GM12872 (cell line): ENCODE measurements at regions not wholly inside any gene's neighbourhood (a gene's known extent, or its start where the extent isn't known, plus 50 kb on each side); places are given as distances from the start of the nearest gene placed in this dataset.

Source experiments
- TF ChIP-seq, protein P1 (sequence below): IDR thresholded peaks from 3 replicates; pipeline ENCODE4 v1.5.1; 2011; ENCODE audit warnings: low read depth, mild to moderate bottlenecking, low read length, moderate library complexity; ENCODE audit not compliant: insufficient read depth

DNA sequence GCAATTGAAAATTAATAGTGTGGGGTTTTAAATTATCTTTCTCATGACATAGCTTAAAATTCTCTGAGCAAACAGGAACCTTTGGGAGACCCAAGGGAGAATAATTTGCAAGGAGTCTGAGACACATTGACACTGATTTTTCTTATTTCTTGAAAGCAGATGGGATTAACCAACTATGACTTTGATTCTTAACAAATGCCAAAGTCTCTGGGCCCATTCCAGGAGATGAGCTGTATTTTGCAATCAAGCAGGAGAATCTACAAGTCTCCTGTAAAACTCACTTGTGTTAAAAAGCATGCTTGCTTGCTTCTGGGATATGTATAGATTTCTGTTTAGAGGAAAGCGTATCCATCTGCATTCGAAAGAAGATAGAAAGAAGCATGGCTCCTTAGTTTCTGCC is 71.3 kb upstream of the STT3B start:
- TF ChIP-seq, protein P1, sequence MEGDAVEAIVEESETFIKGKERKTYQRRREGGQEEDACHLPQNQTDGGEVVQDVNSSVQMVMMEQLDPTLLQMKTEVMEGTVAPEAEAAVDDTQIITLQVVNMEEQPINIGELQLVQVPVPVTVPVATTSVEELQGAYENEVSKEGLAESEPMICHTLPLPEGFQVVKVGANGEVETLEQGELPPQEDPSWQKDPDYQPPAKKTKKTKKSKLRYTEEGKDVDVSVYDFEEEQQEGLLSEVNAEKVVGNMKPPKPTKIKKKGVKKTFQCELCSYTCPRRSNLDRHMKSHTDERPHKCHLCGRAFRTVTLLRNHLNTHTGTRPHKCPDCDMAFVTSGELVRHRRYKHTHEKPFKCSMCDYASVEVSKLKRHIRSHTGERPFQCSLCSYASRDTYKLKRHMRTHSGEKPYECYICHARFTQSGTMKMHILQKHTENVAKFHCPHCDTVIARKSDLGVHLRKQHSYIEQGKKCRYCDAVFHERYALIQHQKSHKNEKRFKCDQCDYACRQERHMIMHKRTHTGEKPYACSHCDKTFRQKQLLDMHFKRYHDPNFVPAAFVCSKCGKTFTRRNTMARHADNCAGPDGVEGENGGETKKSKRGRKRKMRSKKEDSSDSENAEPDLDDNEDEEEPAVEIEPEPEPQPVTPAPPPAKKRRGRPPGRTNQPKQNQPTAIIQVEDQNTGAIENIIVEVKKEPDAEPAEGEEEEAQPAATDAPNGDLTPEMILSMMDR: no peak

DNA sequence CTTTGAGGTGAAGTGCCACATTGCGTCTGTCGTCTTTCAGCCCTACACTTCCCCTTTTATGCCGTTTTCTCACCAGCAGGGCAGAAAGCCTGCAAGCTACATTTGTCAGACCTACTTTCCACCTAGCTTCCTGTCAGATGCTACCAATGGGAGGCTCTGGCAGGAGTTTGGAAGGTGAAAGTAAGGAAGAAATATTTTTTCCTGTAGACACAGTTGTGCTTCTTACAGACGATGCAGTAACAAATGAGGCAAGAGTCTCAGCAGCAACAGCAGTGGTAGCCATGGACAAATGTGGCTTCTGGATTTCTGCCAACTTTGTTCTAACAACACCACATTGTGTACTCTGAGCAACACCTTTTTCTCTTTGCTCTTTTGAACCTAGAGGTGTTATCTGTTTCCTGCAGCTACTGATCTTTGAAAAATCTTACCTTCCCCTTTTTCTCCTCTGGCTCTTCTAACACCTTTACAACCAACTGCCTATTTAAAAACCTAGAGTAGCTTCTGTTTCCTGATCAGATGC is 70.6 kb upstream of the STT3B start:
- TF ChIP-seq, protein P1: peak; percentile 28; the same call in 1 of the 3 replicates

DNA sequence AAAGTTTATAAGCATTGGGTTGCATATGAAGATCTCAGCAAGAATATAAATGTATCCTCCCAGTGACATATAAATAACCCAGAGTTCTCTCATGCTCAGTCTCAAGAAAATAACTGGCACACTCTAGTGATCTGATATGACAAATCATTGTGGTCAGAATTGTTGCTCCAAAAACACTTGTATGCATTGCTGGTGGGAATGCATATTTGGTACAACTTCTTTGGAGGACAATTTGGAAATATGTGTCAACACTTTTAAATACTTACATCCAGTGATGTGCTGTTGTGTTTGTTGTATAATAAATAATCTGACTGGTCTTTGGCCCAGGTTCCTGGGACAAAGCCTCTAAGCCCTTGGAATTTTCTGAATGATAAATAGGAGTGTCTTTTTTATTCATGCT is 66.7 kb upstream of the STT3B start:
- TF ChIP-seq, protein P1: no peak

DNA sequence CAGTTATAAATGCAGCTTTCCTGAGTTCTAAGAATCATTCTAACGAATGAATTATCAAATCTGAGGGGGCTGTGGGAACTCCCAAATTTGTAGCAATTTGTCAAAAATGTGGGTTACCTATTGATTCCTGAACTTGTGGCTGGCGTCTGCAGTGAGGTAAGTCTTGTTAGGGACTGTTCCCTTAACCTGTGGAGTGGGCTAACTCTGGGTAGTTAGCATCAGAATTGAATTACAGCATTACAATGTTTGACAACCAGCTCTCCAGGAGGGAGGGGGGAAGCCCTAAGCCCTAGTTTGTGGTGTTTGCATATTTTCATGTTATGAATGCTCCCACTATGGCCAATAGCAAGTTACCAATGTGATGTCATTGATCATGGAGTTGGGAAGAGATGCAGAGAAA is 65.9 kb upstream of the STT3B start:
- TF ChIP-seq, protein P1: no peak

DNA sequence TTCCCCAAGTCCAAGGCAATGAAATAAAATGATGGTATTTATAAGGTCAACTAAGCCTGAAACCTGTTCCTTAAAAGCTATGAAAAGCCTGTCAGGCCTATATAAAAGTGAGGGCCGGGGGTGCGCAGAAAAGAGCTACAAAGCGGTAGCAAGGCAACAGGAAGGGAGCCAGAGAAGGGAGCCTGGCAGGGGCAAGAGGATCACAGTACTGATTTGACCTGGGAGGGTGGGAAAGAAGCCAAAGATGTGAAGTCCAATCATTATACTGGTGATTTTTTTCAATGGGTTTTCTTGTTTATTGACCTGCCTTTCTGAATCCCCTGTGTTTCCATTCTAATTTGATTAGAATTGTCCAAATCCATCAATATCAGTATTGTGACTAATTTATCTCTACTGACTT is 64.3 kb upstream of the STT3B start:
- TF ChIP-seq, protein P1: no peak

DNA sequence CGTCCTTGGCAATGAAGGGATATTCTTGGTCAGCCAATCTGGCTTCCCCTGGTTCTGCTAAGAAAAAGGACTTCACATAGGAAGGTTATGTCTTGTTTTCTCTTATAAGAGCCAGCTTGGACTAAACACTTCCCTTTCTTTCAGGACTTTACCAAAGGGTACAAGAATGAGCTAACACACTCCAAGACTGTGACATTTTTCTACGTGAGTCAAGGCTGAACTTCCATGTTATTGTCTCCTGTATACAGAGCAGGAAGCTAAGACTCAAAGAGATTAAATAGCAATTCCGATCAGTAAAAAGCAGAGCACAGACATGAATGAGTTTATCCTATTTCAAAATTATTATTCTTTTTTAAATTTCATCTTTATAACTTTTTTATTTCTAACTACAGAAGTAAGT is 63.3 kb upstream of the STT3B start:
- TF ChIP-seq, protein P1: no peak

DNA sequence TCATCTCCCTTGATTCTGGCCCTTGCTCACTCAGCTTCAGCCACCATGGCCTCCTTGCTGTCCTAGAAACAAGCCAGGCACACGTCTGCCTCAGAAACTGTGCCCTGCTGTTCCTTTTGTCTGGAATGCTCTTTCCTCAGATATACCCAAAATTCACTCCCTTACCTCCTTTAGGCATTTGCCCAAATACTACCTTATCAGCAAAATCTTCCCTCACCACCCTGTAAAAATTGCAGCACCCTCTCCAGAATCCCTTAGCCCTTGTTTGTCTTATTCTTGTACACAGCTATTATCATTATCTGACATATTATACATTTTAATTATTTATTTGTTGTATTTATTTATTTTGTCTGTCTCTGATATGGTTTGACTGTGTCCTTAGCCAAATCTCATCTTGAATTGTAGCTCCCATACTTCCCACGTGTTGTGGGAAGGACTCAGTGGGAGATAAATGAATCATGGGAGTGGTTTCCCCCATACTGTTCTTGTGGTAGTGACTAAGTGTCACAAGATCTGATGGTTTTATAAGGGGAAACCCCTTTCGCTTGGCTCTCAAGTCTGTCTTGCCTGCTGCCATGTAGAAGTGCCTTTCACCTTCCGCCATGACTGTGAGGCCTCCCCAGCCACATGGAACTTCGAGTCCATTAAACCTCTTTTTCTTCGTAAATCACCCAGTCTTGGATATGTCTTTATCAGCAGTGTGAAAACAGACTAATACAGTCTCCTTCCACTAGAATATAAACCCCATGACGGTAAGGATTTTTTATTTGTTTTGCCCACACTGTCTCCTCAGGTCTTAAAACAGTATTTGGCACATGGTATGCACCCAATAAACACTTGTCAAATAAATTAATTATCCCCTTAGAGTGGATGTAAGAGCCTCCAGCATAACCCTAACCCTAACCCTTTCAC is 60.0 kb upstream of the STT3B start:
- TF ChIP-seq, protein P1: no peak
